ENCODE measurements at regions not wholly inside any gene's neighbourhood (a gene's known extent, or its start where the extent isn't known, plus 50 kb on each side); places are given as distances from the start of the nearest gene placed in this dataset.

DNA sequence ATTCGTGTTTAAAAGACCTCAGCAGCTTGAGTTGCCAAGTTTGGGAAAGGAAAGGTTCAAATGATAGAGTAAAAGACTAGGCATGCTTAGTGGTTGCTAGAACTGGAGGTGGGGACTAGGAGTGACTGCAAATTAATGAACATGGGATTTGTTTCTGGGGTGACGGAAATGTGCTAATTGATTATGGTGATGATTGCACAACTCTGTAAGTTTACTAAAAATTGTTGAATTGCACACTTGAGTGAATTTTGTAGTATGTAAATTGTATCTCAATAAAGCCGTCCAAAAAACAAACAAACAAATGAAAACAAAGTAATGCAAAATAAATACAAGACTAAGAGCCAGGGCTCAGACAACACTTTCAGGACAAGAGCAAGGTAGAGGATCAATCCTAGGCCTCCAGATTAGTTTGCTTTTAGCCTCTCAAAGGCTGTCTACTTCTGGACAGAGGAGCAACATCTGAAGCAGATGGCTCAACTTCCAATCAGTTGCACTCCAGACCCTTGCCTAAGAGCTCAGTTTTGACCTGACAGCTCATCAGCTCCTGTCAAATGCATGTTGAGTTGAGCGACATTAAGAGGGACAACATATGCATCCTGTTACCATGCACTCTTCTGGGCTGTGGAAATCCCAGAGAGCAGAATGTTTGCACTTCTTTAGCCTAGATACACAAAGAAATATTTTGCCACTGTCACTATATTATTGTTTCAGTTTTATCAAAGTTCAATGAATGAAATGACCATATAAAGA, 111.2 kb upstream of the ASIC2 start:
- no peak for DNase-seq (ENCODE audit: low read depth in 3 of 3)

DNA sequence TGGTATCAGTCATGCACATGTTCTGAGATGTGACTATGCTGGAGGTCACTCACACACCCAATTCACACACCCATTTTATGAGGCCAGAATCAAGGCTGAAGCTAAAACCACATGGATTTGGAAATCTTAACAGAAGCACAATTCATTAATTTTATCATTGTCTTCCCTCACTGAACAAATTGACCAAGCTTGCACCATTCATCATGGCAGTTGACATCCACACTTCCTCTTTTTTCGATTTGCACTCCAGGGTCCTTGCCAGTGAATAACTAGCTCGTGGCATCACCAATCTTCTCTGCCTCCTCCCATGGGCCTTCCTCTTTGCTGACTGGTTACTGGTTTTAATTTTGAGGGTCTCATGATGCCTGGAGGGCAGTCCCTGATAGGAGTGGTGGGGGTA, 123.0 kb upstream of the ASIC2 start:
- no peak for DNase-seq (ENCODE audit: low read depth in 3 of 3)

- DNase-seq (ENCODE audit: low read depth in 3 of 3): no peak
Observed at GRCh38 chr17:33421933-33422332, 128.8 kb upstream of the ASIC2 start.

DNA sequence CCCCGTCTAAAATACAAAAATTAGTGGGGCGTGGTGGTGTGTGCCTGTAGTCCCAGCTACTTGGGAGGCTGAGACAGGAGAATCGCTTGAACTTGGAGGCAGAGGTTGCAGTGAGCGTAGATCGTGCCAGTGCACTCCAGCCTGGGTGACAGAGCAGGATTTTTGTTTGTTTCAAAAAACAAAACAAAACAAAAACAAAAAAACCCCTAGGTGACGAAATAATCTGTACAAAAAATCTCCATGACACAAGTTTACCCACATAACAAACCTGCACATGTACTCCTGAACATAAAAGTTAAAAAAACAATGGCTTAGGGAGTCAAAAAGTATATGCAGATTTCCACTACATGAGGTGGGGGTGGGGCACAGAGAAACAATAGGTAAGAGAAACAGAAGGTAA, 140.5 kb upstream of the ASIC2 start:
- no peak for DNase-seq (ENCODE audit: low read depth in 3 of 3)

GRCh38 chr17:33434841-33435240, 141.7 kb upstream of the ASIC2 start:
- no peak for DNase-seq (ENCODE audit: low read depth in 3 of 3)

- no peak for DNase-seq (ENCODE audit: low read depth in 3 of 3)
Observed at GRCh38 chr17:33435721-33436301, 142.7 kb upstream of the ASIC2 start.

DNA sequence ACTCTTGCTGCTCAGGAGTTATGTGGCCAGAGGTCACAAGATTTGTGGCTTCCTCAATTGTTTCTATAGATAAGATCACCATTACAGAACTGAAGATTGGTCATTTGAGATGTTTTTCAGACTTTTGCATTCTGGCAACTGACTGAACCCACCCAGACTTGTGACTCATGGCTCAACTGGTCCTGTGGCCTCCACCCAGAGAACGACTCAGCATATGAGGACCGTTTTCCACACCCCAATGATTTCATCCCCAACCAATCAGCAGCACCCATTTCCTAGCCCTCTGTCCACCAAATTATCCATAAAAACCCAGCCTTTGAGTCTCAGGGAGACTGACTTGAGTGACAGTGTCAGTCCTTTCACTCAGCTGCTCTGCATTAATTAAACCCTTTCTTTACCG, 143.2 kb upstream of the ASIC2 start:
- no peak for DNase-seq (ENCODE audit: low read depth in 3 of 3)

DNA sequence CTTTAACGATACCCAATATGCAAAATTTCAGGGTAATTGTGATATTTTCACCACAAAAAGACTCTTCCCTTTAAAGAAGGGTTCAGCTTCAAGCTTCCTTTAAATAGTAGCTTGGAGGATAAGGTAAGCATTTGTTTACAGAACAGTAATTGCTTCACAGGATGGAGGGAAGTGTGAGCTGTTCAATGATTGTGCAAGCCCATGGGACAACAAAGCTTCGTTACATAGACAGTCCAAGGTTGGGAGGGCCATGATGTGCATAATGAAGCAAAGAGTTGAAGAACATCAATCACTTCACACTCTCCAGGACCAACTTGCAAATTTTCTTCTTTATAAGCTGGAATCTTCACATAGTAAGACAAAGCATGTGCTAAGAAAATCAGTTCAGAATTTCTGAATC, 145.0 kb upstream of the ASIC2 start:
- DNase-seq (ENCODE audit: low read depth in 3 of 3): no peak

DNA sequence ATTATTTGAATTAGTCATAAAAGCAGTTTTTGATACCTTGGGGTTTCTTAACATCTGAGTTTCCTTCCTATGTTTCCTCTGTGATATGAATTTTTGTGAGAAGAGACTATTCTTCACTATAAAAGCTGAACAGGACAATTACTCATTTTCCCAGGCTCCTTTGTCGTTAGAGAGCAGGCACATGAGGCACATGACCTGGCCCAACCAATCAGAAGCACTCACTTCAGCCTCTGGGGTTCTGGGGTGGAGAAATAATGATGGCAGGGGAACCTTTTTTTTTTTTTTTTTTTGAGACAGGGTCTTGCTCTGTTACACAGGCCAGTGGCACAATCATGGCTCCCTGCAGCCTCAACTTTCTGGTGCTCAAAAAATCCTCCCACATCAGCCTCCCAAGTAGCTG, 145.5 kb upstream of the ASIC2 start:
- no peak for DNase-seq (ENCODE audit: low read depth in 3 of 3)

DNA sequence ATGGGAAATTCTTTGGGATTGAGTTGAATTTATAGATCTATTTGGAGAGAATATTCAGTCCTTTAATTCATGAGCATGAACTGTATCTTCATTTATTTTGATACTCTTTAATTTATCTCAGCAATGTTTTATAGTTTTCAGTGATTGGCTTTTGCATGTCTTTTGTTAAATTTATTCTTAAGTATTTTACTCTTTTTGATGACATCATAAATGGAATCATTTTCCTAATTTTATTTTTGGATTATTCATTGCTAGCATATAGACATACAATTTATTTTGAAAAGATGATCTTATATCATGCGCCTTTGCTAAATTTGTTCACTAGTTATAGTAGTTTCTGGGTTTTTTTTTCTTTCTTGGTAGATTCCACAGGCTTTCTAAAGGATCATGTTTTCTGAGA, 149.2 kb upstream of the ASIC2 start:
- DNase-seq (ENCODE audit: low read depth in 3 of 3): no peak

- DNase-seq (ENCODE audit: low read depth in 3 of 3): no peak
Observed at GRCh38 chr17:33444731-33445130, 151.6 kb upstream of the ASIC2 start.

GRCh38 chr17:33447090-33447489, 154.0 kb upstream of the ASIC2 start:
- no peak for DNase-seq (ENCODE audit: low read depth in 3 of 3)

- DNase-seq (ENCODE audit: low read depth in 3 of 3): no peak
Observed at GRCh38 chr17:33451221-33451620, 158.1 kb upstream of the ASIC2 start.

GRCh38 chr17:33457477-33457876, 164.4 kb upstream of the ASIC2 start:
- no peak for DNase-seq (ENCODE audit: low read depth in 3 of 3)

DNA sequence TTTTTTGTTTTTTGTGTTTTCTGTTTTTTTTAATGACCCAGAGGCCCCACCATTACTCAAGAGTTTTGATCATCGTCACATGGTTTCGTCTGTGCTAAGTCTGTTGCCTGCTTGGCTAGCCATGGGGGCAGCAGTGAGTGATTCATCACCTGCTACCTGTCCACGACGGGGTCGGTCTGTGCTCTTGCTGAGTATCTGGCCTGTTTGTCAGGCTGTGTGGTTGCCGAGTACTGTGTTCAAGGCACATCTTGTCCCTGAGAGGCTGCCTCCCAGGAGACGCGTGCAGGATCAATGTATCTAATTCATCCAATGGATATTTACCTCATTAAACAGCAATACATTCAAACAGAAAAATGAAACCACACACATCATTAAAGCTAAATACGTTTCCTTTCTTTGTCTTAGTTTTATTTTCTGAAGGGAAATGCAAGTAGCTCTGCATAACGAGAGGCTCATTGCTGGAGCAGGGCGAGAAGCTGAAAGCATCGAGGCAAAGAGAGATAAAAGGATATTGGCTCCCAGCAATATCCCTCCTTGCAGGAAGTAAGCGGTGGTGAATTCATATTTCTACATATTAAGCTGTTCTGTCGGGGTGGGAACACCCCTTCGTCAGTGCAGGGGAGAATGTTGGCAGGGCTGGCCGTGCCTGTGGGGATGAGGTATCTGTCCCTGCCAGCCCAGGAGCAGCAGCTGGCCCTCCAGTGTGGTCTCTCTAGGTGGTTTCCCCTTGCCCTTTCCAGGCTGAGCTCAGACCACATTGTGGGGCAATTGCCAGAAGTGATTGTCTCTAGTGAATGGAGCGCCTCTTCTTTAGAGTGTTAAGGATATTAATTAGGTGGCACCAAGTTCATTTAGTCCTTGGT, 166.2 kb upstream of the ASIC2 start:
- DNase-seq (ENCODE audit: low read depth in 3 of 3): no peak

DNA sequence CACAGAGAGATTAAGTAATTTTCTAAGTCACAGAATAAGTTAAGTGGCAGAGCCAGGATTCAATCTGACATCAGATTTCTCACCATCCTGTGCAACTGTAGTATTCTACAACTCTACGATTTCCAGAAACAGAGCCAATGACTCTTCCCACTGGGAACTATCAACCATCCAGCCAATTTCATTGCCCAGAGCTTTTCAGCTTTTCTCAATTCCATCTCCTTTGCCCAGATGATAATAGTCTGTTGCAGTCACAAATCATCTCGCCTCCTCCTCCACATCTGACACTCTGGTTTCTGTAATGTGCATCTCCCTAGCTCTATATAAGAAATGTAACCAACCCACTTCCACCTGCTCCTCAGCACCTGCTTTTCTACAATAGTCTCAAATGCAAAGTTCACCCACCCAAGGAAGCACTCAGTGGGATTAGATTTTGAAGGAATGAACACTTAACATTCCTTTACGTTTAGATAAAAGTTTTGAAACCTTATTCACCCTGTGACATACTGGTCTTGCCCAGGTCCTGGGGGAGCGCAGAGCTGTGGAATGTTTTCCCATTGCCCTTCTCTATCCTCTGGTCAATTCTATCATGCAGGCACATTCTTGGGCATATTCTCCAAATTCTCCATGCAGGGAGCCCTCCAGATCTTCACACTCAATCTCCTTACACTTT, 167.8 kb upstream of the ASIC2 start:
- DNase-seq (ENCODE audit: low read depth in 3 of 3): no peak

GRCh38 chr17:33463887-33464286, 170.8 kb upstream of the ASIC2 start:
- no peak for DNase-seq (ENCODE audit: low read depth in 3 of 3)

DNA sequence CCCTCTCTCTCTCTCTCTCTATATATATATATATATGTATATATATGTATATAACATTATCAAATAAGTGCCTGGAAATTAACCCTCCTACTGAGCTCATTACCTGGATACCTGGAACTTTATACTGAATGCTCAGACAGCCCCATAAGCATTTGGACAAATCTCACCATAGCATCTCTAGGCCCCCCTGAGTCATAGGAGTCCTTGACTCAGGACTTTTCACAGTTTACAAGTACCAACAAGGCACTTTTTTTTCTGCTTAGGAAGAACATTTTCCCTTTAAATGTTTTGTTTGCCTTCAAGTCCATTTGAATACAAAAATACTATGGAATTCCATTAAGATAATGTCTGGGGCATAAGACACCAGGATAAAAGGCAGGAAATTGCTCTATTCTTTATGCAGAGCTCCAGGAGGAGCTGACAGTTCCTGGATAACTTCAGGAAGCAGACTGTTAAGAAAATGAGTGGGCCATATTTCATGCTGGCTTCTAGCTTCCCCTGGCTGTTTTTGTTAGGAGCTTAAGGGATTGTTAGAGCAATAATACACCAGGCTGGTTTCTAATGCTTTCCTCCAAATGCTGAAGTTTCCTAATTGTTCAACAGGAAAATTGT, 171.7 kb upstream of the ASIC2 start:
- DNase-seq (ENCODE audit: low read depth in 3 of 3): no peak

- no peak for DNase-seq (ENCODE audit: low read depth in 3 of 3)
Observed at GRCh38 chr17:33469421-33469820, 176.3 kb upstream of the ASIC2 start.

- DNase-seq (ENCODE audit: low read depth in 3 of 3): no peak
Observed at GRCh38 chr17:33469911-33470310, 176.8 kb upstream of the ASIC2 start.

DNA sequence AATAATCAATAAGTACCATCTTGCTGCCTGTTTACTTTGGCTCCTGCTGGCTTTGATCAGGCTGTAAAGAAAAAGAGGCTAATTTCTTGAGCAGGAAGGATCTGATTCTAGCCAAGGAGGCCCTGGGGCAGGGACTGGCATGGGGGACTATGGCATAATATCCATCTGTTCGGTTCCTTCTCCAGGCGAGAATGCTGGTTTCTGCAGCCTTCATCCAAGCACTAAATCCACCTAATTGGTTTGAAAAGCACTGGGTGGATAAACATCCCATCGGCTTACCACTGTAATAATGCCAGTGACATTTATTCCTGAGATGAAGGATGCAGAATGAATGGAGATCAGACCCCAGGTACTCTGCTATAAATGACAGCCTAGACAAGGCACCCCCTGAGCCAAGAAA, 180.0 kb upstream of the ASIC2 start:
- DNase-seq (ENCODE audit: low read depth in 3 of 3): no peak

DNA sequence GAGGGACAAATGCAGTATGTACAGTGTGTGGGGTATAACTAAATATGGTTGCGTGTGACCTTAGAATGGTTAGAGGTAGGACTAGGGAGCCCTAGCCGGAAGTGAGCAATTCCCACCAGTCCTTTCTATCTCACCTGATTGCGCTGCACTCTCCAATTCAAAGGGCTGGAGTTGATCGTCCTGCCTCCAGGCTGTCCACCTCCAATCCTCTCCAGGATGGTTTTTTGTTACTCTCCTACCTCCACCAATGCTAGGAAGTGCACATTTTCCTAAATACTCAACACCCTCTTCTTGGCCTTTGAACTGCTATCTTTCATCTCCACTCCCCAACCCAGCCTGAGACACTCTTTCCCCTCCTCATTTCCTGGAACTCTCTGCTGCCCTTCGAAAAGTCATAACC, 181.7 kb upstream of the ASIC2 start:
- DNase-seq (ENCODE audit: low read depth in 3 of 3): no peak
